ENCODE measurements at regions not wholly inside any gene's neighbourhood (a gene's known extent, or its start where the extent isn't known, plus 50 kb on each side); places are given as distances from the start of the nearest gene placed in this dataset.
"Not testable (repeated sequence)": the region's sequence is repeated elsewhere in the genome, so short reads cannot be mapped to it uniquely, and the experiment has no call there.

DNA sequence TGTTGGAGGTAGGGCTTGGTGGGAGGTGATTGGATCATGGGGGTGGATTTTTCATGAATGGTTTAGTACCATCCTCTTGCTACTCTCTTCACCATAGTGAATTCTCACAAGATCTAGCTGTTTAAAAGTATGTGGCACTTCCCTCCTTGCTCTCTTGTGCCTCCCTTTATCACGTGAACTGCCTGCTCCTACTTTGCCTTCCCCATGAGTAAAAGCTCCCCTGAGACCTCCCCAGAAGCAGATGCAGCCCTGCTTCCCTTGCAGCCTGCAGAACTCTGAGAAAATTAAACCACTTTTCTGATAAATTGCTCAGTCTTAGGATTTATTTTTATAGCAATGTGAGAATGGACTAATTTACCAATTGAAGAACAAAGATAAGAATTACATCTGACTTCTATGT lies 223.1 kb downstream of the RNF144A start:
- no peak for DNase-seq (ENCODE audit: extremely low read depth in 1 of 2, low read depth in 1 of 2)

DNA sequence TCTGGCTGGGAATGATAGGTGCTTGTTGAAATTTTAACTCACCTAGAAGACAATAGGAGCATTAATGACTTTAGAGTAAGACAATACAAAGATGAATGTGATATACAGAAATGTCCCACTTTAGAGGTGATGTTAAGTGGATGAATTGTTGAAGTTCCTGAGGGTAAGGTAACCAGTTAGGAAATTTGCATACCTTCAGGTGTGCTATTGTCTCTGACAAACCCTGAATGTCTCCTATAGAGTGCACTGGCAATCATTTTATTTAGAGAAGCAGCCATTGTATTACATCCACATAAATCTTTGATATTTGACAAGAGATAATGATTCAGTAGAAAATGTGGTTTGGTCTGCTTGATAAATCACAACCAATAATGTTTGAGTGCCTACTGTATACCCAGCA lies 228.5 kb downstream of the RNF144A start:
- no peak for DNase-seq (ENCODE audit: extremely low read depth in 1 of 2, low read depth in 1 of 2)

DNA sequence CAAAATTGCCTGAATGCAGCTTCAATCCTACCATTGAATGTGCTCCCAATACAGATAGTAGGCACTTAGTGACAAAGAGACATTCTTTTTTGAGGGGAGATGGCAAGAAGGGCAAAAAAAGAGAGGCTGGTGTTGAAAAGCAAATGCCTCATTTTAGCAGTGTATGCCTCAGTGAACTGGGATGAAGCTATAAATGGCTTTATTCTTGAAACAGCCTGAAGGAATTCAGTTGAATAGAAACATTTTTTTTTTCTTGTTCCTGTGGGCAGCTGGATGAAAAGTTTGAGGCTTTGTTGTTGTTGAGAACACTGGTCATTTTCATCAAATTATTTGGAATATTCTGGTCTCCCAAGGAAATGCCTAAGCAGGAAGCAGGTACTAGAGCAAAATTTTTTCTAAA lies 228.9 kb downstream of the RNF144A start:
- DNase-seq (ENCODE audit: extremely low read depth in 1 of 2, low read depth in 1 of 2): no peak

DNA sequence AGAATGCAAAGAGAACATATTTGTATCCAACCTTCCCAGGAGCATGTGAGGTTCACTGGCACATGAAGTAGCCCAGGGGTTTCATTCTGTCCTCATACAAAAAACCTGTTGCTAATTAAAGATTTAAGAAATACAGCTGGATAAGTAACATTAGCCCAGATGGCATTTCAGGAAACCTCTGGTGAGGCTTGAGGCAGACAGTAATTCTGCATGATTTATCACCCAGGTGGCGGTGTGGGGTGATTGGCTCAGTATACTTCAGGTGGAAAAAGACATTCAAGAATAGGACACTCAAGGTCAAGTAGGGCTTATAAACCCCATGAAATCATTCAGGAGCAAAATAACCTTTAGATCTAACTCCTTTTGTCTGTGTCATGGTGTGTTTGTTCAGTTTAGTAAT lies 237.4 kb downstream of the RNF144A start:
- DNase-seq (ENCODE audit: extremely low read depth in 1 of 2, low read depth in 1 of 2): no peak

DNA sequence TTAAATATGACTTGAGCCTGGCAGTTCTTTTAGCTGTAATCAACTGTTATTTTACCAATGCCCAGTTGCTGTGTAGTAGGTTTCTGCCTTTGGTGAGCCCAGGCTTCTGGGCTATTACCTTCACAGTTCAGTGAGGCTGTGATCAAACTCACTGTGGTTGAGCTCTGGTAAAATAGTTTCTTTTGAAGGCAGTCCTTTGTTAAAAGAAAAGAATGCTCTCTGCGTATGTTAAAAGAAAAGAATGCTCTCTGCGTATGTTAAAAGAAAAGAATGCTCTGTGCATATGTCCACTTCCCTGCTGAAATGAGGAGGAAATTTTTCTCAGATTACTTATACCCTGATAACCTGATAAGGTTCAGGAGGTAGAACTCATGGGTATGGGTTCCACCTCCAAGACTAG lies 244.3 kb downstream of the RNF144A start:
- DNase-seq (ENCODE audit: extremely low read depth in 1 of 2, low read depth in 1 of 2): no peak

DNA sequence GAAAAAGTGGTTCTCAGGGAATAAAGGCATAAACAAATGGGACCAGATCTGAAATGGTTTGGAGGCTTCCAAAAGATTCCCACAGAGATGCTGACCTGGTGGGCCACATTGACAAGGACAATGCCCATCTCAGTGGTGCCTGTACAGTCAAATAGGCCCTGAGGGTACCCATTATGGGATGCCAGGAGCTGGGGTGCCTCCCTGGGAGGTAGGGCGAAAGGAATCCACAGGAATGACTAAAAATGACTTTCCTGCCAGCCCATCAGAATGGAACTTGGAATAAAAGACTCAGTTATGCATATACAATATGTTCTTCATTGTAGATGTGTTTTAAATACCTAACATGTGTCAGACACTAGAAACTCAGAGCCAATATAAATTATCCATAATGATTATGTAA lies 248.5 kb downstream of the RNF144A start:
- no peak for DNase-seq (ENCODE audit: extremely low read depth in 1 of 2, low read depth in 1 of 2)

DNA sequence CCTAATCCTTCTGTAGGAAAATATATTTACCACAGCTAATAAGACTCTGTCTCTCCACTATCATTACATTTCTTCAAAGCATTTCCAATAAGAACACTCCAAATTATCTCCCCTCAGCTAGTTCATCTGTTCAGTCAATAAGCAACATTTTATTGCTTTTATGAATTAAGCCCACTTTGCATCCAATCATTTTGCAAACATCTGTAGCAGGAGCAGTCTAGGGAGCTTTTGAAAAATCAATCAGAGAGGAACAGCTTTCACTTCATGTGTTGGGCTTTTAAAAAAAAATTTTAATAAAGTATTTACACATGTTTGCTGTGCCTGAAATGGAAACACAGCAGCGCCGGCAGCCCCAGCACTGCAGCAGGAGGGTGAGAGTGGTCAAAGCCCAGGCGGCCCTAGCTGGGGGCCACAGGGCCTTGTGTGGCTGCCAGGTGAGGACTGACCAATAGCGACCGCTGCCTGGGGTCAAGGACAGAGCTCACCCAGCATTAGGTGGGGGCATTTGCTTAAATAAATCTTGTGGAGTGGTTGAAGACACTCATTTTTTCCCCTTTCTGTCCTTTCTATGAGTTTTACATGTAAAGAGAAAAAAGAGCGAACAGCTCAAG lies 250.7 kb downstream of the RNF144A start:
- no peak for DNase-seq (ENCODE audit: extremely low read depth in 1 of 2, low read depth in 1 of 2)

DNA sequence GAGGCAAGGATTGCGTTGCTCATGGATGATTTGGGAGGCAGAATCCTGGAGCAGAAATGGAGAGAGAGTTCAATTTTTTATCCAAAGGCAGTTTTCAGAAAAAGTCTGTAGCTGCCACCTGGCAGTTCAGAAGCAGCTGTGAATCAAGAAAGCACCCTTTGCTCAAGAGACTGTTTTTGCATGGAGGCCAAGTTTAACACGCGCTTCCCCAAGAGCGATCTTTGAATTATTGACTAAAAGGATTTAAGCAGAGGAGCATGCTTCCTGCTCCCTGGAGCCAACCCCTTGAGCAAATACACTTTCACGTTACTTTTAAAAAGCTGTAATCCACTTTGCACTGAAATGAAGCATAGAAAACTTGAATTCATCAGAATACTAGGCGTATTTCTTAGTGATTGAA lies 252.4 kb downstream of the RNF144A start:
- no peak for DNase-seq (ENCODE audit: extremely low read depth in 1 of 2, low read depth in 1 of 2)

DNA sequence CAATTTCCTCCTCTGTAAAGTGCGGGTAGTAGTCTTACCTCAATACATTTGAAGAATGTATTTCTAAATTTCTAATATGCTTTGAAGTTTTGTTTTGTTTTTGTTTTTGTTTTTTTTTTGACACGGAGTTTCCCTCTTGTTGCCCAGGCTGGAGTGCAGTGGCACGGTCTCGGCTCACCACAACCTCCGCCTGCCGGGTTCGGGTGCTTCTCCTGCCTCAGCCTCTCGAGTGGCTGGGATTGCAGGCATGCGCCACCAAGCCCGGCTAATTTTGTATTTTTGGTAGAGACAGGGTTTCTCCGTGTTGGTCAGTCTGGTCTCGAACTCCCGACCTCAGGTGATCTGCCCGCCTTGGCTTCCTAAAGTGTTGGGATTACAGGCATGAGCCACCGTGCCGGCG lies 261.8 kb downstream of the RNF144A start:
- not testable (repeated sequence) for DNase-seq (ENCODE audit: extremely low read depth in 1 of 2, low read depth in 1 of 2)

DNA sequence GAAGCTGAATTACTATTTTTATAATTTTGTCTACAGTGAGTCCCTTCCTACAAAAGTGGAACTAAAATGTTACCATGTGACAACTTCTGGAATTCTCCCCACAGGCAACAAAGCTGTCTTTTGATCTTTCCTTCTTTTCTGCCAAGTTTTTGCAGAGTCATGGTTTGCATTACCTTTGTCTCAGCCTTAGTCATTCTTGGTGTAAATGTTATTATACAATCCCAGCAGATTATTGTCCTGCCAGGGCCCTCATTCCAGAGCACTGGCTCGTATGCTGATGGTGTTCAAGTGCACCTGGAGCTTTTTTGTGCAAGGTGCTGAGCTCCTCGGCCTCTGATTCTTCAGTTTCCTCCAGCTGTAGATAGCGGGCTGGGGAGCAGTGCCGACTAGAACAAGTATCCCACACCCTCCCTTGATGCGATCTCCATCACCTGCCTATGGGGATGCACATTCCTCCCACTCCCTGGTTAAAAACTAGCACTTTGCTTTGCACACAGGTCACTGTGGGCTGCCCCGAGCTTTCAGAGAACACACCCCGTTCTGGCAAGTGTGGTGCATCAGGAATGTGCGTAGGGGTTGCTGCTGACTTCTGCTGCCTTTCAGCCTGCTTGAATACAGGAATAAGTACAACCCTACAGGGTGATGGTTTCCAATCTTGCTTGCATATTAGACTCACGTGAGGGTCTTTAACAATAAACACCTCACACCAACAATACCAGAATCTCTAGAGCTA lies 263.6 kb downstream of the RNF144A start:
- DNase-seq (ENCODE audit: extremely low read depth in 1 of 2, low read depth in 1 of 2): no peak

DNA sequence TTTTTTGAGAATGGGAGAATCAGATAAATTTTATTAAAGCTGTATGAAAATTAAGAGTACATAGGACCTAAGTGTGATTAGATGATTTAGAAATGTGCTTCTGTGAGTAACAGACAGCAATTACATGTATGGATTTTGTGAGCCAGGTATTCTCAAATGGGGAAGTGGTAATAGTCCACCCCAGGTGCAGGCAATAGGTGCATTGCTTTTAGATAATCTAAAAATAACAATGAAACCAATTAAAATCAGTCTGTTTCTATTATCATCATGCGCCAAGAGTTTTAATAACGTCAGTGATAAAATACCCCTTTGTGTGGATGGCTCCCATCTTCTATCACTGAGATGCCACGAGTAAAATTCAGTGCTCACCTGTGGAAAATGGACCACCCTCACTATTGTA lies 265.3 kb downstream of the RNF144A start:
- no peak for DNase-seq (ENCODE audit: extremely low read depth in 1 of 2, low read depth in 1 of 2)

DNA sequence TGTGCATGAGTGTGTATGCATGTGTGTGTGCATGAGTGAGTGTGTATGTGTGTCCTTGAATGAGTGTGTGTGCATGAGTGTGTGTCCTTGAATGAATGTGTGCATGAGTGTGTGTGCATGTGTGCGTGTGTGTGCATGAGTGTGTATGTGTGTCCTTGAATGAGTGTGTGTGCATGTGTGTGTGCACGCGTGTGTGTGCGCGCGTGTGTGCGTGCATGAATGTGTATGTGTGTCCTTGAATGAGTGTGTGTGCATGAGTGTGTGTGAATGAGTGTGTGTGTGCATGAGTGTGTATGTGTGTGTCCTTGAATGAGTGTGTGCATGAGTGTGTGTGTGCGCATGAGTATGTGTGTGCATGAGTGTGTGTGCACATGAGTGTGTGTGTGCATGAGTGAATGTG lies 271.9 kb downstream of the RNF144A start:
- no peak for DNase-seq (ENCODE audit: extremely low read depth in 1 of 2, low read depth in 1 of 2)

DNA sequence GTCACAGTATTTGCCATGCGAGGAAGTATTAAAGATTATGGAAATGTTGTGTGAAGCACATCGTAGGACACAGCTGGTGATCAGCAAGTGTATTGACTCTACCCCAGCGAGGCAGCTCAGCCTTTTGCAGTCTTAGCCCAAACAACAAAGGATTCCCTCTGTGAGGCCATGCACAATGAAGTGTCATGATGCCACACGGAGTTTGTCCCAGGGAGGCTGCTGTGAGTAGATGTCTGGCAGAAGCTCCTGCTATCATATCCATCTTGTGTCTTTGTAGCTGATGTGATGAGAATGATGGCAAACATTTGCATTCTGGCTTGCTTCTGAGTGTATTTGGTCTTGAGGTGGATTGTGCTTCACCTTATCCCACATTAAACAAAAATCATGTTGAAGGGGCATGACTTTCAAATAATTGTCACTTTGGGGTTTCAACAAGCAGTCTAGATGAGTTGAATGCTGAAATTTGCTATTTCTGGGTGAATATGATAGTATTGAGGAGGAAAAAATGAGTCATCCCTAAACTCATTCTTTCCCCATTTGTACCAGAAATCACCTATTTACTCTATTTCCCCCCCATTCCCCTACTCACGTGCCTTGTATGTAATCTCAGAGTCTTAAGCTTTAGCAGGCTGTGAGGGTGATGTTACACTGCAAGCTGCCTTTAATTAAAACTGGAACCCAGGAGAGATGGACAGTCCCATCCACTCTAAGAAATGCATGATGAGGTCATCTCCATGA lies 273.5 kb downstream of the RNF144A start:
- no peak for DNase-seq (ENCODE audit: extremely low read depth in 1 of 2, low read depth in 1 of 2)

DNA sequence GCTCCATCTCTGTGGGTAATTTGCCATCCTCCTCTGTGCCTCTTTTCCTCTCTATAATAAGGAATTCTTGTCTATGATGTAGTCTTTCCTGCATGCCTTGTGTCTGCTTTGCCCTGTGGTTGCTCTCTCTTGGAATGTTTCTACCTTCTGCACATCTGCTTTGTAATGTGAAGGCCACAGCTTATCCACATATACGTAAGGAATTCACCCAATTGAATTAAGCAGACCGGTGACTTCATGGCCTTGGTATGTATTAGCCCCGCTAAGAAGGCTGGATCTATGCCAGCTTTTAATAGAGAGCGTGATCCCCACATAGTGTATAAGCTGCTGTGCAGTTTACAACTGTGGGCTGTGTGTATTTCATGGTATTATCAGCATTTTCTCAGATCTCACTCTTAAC lies 274.7 kb downstream of the RNF144A start:
- DNase-seq (ENCODE audit: extremely low read depth in 1 of 2, low read depth in 1 of 2): no peak

DNA sequence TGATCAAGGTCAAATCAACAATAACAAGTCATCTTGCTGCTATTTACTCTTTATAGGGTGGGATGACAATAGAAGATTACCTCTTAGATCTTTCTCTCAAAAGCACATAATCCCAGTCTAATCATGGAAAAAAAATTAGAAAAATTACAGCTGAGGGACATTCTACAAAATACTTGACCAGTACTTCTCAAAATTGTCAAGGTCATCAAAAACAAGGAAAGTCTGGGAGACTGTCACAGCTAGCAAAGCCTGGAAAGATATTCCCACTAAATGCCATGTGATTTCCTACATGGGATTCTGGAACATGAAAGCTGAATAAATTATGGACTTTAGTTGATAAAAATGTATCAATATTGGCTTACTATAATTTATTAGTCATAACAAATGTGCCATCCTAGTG lies 276.2 kb downstream of the RNF144A start:
- DNase-seq (ENCODE audit: extremely low read depth in 1 of 2, low read depth in 1 of 2): no peak

DNA sequence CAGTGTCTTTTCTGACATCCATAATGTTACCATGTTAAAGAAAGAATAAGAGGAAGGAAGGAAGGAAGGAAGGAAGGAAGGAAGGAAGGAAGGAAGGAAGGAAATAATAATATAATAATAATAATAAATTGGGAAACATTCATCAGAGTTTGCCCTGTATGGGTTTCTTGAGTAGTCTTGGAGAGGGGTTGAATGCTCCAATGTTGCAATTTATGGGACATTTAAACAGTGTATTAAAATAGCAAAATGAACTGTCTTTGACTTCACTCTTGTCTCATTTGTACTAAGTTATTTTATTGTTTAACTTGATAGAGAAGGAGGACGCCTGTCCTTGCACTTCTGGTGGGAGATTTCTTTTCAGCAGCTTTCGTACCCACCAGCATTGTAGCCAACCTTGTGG lies 277.7 kb downstream of the RNF144A start:
- DNase-seq (ENCODE audit: extremely low read depth in 1 of 2, low read depth in 1 of 2): no peak

DNA sequence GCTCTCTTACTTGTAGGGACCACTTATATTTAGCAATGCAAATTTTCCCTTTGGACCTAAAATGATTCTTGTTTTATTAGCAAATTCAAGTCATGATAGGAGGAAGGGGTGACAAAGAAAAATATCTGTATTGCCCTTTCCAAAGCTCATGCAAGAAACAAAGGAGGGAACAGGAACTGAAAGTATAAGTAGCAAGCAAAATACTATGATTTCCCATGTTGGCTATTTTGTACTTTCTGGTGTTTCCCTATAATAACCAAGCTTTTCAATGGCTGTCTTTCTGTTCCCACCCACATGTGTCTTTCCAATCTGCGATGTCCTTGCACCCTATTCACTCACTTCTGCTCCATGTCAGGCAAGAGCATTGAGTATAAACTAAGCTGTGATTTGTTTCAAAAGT lies 279.7 kb downstream of the RNF144A start:
- no peak for DNase-seq (ENCODE audit: extremely low read depth in 1 of 2, low read depth in 1 of 2)

DNA sequence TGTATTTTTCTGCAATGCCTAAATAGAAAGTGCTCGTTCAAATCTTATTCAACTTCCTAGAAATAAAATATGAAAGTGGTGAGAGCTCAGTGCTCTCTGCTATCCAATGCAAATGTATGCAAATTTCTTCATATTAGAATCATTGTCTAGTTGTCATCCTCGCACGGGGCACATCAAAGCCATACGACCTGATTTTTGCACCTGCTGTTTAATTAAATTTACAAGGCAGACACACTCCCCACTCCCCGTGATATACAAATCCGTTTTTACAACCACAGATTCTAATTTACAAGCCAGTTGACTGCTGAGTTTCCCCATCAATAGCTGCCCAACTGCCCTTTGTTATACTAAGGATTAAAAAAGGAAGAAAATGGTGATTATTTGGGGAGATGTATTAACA lies 284.6 kb downstream of the RNF144A start:
- DNase-seq (ENCODE audit: extremely low read depth in 1 of 2, low read depth in 1 of 2): no peak

DNA sequence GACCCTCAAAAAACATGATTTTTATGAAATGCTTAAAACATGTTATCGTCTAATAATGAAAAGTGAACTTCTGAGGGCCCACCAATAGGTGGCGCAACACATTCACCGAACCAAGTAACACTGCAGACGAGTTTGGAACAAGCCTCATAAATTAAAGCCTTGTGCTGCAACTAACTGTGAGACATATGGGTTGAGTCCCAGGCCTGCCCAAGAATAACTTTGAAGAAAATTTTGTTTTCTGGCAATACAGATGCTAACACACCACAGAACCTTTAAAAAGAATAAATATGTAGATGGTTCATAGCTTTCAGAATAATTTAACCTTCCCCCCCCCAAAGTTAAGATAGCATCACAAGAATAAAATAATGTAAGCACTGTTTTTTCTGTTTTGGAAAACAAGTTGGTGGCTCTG lies 285.9 kb downstream of the RNF144A start:
- peak in 1 of 2 donors; percentile 12 for DNase-seq (ENCODE audit: extremely low read depth in 1 of 2, low read depth in 1 of 2)

DNA sequence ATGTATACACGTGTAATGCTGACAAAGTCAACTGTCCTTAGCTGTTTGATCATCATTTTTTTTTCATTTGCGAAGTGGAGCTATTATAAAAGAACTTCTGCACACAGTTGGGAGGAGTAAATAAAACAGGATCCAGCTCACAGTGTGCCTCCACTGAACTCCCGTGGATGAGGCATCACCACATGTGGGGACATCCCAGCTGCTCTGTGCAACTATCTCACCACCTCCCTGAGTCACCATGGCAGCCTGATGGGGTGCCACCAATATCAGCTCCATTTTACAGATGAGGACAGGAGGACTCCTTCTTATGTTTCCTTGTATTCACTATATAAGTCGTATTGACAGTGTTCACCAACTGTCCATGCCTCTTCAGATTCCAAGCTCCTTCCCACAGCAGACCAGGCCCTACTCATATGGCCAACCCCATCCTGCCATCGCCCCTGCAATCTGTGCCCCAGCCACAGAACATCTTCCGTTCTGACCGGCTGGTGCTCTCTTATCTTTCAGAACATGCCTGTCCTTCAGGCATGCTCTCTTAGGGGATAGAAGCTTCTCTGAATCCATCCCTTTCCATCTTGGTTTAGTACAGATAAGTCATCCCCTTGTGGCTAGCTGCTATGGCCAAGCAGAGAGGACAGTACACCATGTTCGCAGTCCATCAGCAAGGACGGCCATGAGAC lies 288.1 kb downstream of the RNF144A start:
- DNase-seq (ENCODE audit: extremely low read depth in 1 of 2, low read depth in 1 of 2): no peak

DNA sequence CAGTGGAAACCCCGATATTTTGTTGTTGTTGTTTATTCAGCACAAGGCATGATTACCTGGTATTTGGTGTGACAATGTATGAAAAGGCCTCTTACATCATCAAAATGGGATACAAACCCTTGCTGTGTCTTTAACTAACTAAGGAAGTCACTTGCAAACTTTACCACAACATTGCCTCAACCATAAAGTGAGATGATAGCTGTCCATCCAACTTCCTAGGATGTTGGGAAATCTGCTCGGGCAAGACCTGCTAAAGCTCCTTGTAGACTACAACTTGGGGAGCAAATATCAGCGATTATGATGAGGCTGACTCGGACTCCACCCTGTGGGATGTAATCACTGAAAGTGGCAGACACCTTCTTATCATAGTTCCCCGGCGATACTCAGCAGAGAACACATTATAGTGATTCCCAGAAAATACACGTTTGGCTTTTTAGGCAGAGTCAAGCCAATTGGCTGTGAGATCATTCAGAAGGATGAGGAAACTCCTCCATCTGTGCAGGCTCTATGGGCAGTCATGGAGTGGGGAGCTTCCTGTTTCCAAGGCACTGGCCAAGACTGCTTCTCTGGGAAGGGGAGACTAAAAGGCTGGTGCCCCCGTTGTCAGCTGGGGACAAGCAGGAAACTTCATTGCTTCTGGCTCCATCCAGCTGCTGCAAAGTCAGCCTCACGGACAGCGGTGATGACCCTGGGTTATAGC lies 289.0 kb downstream of the RNF144A start:
- no peak for DNase-seq (ENCODE audit: extremely low read depth in 1 of 2, low read depth in 1 of 2)
